Transverse colon (tissue), 3 donors: ENCODE measurements at regions not wholly inside any gene's neighbourhood (a gene's known extent, or its start where the extent isn't known, plus 50 kb on each side); places are given as distances from the start of the nearest gene placed in this dataset.

Experiments used
- CTCF ChIP-seq, 5 experiments: fragments of 200-600 bp in 3 of 5; fragments of 450-650 bp in 2 of 5; sonication (generic) in 3 of 5; IDR thresholded peaks; 1 replicate in 2 of 5; 2 replicates in 3 of 5; pipeline ENCODE4 v1.5.1; 2016 to 2017; ENCODE audit warnings: antibody characterized with exemption in 5 of 5, inconsistent platforms in 3 of 5, mild to moderate bottlenecking in 2 of 5, moderate library complexity in 1 of 5
- EP300 ChIP-seq: sonication (generic); formaldehyde crosslinking; IDR thresholded peaks from one replicate; pipeline ENCODE4 v1.6.1; 2017; ENCODE audit warnings: antibody characterized with exemption, low read depth
- POLR2A ChIP-seq: fragments of 450-650 bp; IDR thresholded peaks from one replicate; pipeline ENCODE4 v1.6.1; 2016; ENCODE audit warnings: antibody characterized with exemption, mild to moderate bottlenecking, moderate library complexity

GRCh38 chr20:17017232-17017631 is 209.6 kb upstream of the PCSK2 start:
- TF ChIP-seq CTCF (IDR thresholded peaks at IDR 0.05), result no peak
- TF ChIP-seq EP300, result no peak
- TF ChIP-seq POLR2A, result no peak
